Esophagus (tissue), 2 donors: ENCODE measurements at regions not wholly inside any gene's neighbourhood (a gene's known extent, or its start where the extent isn't known, plus 50 kb on each side); places are given as distances from the start of the nearest gene placed in this dataset.

ENCODE experiments used
- H3K27ac ChIP-seq, 2 donors: one replicate each; pipeline ENCODE4 v1.5.1; 2013; ENCODE audit warnings: low read depth in 2 of 2, mild to moderate bottlenecking in 2 of 2, inconsistent platforms in 1 of 2, low read length in 1 of 2, moderate library complexity in 1 of 2
- H3K27me3 ChIP-seq, 2 donors: one replicate each; pipeline ENCODE4 v1.6.1; 2013; ENCODE audit warnings: low read length in 2 of 2, control low read depth in 1 of 2, mild to moderate bottlenecking in 1 of 2; ENCODE audit not compliant: insufficient read depth in 2 of 2, control insufficient read depth in 1 of 2
- H3K36me3 ChIP-seq, 2 donors: one replicate each; pipeline ENCODE4 v1.6.1; 2013; ENCODE audit warnings: low read length in 1 of 2; ENCODE audit not compliant: control insufficient read depth in 2 of 2, insufficient read depth in 2 of 2
- H3K4me1 ChIP-seq, 2 donors: one replicate each; pipeline ENCODE4 v1.6.1; 2013; ENCODE audit warnings: low read length in 1 of 2; ENCODE audit not compliant: control insufficient read depth in 2 of 2, insufficient read depth in 2 of 2
- H3K4me3 ChIP-seq, 2 donors: one replicate each; pipeline ENCODE4 v1.5.1; 2013; ENCODE audit warnings: low read length in 2 of 2, mild to moderate bottlenecking in 2 of 2, low read depth in 1 of 2, moderate library complexity in 1 of 2
- H3K9me3 ChIP-seq, 2 donors: one replicate each; pipeline ENCODE4 v1.6.1; 2013; ENCODE audit warnings: mild to moderate bottlenecking in 2 of 2, low read depth in 1 of 2, low read length in 1 of 2, moderate library complexity in 1 of 2; ENCODE audit not compliant: control insufficient read depth in 2 of 2, insufficient read depth in 1 of 2
- WGBS, 2 donors: extraction: QIAGEN DNeasy Blood & Tissue Kit; methylation state at CpG; one replicate each; pipeline ENCODE4 v1.1.7; 2013; 5-methylcytosine and 5-hydroxymethylcytosine counted together
- donor health status: healthy with polysubstance abuse.
- donor health status: Bipolar disorder and iron deficiency.

DNA sequence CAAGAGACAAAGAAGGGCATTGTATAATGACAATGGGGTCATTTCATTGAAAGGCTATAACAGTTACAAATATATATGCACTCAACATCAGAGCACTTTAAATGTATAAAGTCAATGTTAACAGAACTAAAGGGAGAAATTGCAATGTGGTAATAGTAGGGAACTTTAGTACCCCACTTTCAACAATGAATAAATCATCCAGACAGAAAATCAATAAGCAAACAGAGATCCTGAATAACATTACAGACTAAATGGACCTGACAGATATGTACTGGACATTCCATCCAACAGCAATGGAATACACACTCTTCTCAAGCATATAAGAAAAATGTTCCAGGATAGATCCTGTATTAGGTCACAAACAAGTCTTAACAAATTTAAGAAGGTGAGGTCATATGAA lies 90.5 kb upstream of the ALKAL2 start:
- Histone ChIP-seq H3K4me1 (no peaks in the 10 kb centered on the region), H3K36me3 (no peaks in the 10 kb centered on the region), H3K27me3 (no peaks in the 10 kb centered on the region), H3K9me3 (peaks cover 0 to 2% of the 10 kb centered on the region in 2 donors), H3K4me3 (no peak overlapping the region), H3K27ac (no peak overlapping the region)

DNA sequence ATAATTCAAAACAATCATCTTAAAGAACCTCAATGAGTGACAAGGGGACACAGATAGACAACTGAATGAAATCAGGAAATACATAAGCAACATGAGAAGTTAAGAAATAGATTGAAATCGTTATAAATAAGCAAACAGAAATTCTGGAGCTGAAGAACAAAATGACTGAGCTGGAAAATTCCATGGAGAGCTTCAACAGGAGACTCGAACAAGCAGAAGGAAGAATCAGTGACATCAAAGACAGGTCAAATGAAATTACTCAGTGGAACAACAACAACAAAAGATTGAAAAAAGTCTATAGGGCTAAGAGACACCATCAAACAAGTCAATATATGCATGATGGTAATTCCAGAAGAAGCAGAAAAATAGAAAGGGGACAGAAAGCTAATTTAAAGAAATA lies 89.5 kb upstream of the ALKAL2 start:
- WGBS, 2 donors: 74 to 75% methylated on average over 2 of the region's 2 CpGs
- no peaks in the 10 kb centered on the region for H3K4me1 ChIP-seq
- no peaks in the 10 kb centered on the region for H3K27me3 ChIP-seq
- no peak overlapping the region for H3K27ac ChIP-seq
- H3K4me3 ChIP-seq: no peak overlapping the region
- H3K36me3 ChIP-seq: no peaks in the 10 kb centered on the region
- H3K9me3 ChIP-seq: peaks cover 0 to 2% of the 10 kb centered on the region in 2 donors

DNA sequence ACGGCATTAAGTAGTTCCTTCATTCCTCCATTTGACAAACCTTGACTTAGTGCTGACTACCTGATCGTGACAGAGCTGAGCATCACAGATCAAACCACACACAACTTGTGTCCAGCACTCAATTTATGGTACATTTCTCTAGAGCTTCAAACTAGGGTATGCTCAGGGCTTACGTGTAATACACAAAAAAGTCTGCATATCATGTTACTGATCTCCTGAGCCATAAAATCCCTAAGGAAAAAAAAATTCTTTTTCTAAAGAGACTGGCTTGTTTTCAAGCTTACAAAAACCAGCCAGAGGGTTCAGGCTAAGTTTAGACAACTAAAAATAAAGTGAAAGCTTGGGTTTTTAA lies 88.0 kb upstream of the ALKAL2 start:
- Histone ChIP-seq H3K4me1 (no peaks in the 10 kb centered on the region), H3K27me3 (no peaks in the 10 kb centered on the region), H3K36me3 (no peaks in the 10 kb centered on the region), H3K9me3 (peaks cover 0 to 2% of the 10 kb centered on the region in 2 donors), H3K27ac (no peak overlapping the region), H3K4me3 (no peak overlapping the region)
- WGBS, 2 donors: 36 to 37% methylated on average over 3 of the region's 3 CpGs

DNA sequence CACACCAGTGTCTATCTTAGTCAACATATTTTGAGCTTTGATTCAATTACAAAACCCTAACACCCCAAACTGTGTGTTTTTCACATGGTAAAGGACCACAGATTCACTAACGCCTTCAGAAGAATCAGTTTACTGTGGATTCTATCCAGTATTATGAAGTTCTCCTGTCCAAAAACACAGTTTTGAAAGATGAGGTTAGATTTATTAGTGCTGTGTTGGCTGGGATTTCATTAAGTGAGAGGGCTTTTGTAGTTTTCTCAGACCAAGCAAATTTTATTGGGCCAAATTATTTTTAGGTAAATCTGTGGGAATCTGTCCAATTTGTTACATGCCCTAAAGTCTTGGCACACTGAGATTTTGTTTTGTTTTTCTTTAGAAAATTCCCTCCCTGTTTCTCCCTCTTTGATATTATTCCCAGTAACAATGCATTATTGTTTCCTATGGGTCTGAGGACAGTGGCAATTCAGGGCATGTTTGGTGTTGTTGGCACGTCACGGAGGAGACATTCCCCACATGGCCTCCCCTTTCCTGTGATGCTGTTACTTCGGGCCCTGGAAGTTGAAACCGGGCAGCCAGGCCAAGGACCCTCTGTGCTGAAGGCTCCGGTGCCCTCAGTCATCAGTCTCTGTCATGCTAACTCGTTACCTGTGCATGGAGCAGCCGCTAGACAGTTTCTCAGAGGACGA lies 87.5 kb upstream of the ALKAL2 start:
- Histone ChIP-seq H3K27ac (no peak overlapping the region), H3K9me3 (peaks cover 0 to 2% of the 10 kb centered on the region in 2 donors), H3K36me3 (no peaks in the 10 kb centered on the region), H3K27me3 (no peaks in the 10 kb centered on the region), H3K4me1 (no peaks in the 10 kb centered on the region), H3K4me3 (no peak overlapping the region)
- WGBS, 2 donors: 30 to 39% methylated on average over 9 of the region's 9 CpGs

DNA sequence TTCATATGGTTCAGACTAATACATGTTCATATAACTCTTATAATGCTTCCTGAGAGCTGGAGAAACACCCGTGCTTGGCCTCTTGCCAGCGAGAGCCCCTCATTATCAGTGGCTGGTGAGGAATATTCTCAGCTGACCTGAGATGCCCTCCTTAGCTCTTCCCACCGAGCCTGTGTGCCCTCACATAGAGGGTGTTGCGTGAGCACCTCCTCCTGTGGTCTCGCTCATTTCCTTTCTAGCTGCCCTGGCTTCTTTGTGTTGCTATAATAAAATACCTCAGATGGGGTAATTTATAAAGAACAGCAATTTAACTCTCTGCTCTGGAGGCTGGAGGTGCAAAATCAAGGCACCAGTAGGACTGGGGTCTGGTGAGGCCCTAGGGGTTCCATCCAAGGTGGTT lies 80.5 kb upstream of the ALKAL2 start:
- Histone ChIP-seq H3K4me3 (no peak overlapping the region), H3K27ac (no peak overlapping the region), H3K9me3 (no peaks in the 10 kb centered on the region), H3K36me3 (no peaks in the 10 kb centered on the region), H3K4me1 (no peaks in the 10 kb centered on the region), H3K27me3 (no peaks in the 10 kb centered on the region)
- WGBS, 2 donors: 51 to 61% methylated on average over 5 of the region's 5 CpGs

DNA sequence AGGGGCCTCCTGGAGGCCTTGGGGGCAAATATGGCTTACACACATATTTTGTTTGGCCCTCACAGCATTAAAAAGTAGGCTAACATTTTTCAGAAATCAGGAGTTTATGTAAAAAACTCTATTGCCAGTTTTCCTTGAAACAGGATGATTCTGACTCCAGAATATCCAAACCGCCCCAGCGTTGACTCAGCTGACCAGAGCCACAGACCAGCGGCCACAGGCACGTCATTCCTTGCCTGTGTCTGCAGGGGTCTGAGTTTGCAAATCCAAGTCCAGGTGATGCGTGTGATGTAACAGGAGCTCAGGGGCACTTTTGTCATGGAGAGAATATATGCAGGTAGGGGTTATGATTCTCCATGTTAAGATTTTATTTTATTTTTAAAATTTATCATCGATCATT lies 79.4 kb upstream of the ALKAL2 start:
- H3K4me1 ChIP-seq: no peaks in the 10 kb centered on the region
- H3K27ac ChIP-seq: no peak overlapping the region
- no peak overlapping the region for H3K4me3 ChIP-seq
- H3K27me3 ChIP-seq: no peaks in the 10 kb centered on the region
- no peaks in the 10 kb centered on the region for H3K36me3 ChIP-seq
- H3K9me3 ChIP-seq: no peaks in the 10 kb centered on the region
- 82 to 88% methylated on average over 6 of the region's 6 CpGs for WGBS, 2 donors

DNA sequence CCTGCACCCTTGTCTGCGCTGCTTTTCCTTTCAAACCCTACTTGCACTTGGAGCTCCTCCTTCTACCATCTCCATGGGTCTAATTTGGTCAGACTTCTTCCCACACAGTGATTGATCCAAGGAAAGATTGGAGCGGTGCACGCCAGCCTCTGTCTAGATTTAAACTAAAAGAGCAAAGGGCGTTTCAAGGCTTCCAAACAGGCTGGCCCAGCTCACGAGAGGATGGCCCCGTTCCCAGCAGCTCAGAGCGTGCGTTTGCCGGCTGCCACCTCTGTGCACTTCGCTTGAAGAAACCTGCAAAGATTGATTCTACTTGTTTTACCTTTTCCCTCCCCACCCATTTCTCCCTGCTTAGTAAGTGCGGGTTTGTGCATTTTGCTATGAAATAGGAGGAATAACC lies 78.8 kb upstream of the ALKAL2 start:
- no peaks in the 10 kb centered on the region for H3K36me3 ChIP-seq
- WGBS, 2 donors: 49 to 54% methylated on average over 11 of the region's 11 CpGs
- no peak overlapping the region for H3K4me3 ChIP-seq
- H3K27me3 ChIP-seq: no peaks in the 10 kb centered on the region
- H3K9me3 ChIP-seq: no peaks in the 10 kb centered on the region
- H3K27ac ChIP-seq: no peak overlapping the region
- no peaks in the 10 kb centered on the region for H3K4me1 ChIP-seq

DNA sequence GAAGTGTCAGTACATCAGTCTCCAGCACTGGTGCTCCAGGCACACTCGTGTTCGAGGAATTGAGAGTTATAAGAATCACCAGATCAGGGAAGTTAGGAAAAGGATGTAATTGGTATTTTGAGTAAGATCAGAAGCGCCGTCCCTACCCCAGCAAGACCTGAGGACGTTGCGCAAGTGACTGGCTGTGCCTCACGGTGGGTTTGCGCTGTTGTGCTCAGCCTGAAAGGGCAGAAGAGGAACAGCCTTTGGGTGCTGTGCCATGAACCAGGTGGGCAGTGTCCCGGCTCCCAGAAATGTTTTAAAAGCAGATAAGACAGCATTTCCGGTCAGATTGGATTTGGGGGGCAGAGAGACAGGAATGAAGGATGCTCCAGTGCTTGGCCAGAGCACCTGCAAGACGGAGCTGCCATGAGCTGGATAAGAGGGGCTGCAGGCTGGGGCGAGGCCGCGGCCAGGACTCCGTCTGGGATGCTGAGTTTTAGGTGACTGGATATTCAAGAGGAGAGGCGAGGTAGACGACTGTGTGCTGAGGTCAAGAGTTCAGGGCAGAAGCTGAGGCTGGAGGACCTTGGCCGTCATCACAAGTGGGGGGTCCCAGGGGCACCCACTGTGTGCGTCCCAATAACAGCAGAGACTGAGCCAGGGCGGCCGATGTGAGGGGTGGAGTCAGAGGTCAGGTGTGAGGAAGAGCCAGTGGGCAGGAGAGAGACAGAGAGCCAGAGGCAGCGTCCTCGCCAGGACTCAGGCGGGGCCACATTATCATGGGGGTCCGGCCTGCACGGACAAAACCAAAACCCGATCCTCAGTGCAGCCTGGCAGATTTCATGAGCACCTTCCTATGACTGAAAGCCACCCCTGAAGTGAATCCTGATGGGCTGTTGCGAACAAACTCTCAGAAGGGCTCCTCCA lies 77.7 kb upstream of the ALKAL2 start:
- WGBS, 2 donors: 92 to 93% methylated on average over 28 of the region's 28 CpGs
- H3K4me1 ChIP-seq: no peaks in the 10 kb centered on the region
- H3K9me3 ChIP-seq: no peaks in the 10 kb centered on the region
- H3K36me3 ChIP-seq: no peaks in the 10 kb centered on the region
- H3K4me3 ChIP-seq: no peak overlapping the region
- no peak overlapping the region for H3K27ac ChIP-seq
- no peaks in the 10 kb centered on the region for H3K27me3 ChIP-seq

DNA sequence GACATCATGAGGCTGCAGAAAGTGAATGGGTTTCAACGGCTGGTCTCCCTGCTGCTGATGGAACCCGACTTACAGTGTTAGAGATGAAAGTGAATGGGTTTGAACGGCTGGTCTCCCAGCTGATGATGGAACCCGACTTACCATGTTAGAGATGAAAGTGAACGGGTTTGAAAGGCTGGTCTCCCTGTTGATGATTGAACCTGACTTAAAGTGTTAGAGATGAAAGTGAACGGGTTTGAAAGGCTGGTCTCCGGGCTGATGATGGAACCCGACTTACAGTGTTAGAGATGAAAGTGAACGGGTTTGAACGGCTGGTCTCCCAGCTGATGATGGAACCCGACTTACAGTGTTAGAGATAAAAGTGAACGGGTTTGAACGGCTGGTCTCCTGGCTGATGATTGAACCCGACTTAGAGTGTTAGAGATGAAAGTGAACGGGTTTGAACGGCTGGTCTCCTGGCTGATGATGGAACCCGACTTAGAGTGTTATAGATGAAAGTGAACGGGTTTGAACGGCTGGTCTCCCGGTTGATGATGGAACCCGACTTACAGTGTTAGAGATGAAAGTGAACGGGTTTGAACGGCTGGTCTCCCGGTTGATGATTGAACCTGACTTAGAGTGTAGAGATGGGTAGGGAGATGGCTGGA lies 76.1 kb upstream of the ALKAL2 start:
- no peak overlapping the region for H3K27ac ChIP-seq
- 92 to 94% methylated on average over 24 of the region's 24 CpGs for WGBS, 2 donors
- H3K4me3 ChIP-seq: no peak overlapping the region
- no peaks in the 10 kb centered on the region for H3K36me3 ChIP-seq
- H3K4me1 ChIP-seq: no peaks in the 10 kb centered on the region
- no peaks in the 10 kb centered on the region for H3K27me3 ChIP-seq
- no peaks in the 10 kb centered on the region for H3K9me3 ChIP-seq
